Hepatocyte (in vitro differentiated cells): ENCODE measurements at regions not wholly inside any gene's neighbourhood (a gene's known extent, or its start where the extent isn't known, plus 50 kb on each side); places are given as distances from the start of the nearest gene placed in this dataset.

ENCODE experiments used
- EZH2 ChIP-seq: fragments of 200-600 bp; sonication (generic); IDR thresholded peaks from 2 replicates; pipeline ENCODE4 v1.6.1; 2016; ENCODE audit warnings: antibody characterized with exemption, mild to moderate bottlenecking, borderline replicate concordance
- TF ChIP-seq, protein P1 (sequence below): fragments of 200-600 bp; sonication (generic); IDR thresholded peaks from 2 replicates; pipeline ENCODE4 v1.5.1; 2016; ENCODE audit warnings: antibody characterized with exemption, mild to moderate bottlenecking; ENCODE audit not compliant: poor library complexity

DNA sequence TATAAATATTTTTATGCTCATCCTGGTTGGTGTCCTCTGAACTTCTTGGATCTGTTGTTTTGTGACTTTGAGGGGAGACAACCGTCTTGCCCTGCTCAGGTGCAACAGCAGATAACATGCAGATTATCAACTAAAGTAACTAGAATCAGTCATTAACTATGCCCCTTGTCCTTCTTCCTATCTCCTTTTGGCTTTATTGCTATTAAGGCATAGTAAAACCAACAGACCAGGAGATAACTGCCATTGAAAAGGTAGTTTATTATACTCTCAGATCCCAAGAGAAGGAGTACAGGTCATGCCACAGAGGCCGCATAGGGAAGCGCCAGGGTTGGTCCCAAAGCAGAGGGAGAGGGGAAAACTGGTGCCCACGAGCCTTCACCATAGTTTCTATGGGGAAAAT lies 418.2 kb downstream of the GJA1 start:
- TF ChIP-seq, protein P1, sequence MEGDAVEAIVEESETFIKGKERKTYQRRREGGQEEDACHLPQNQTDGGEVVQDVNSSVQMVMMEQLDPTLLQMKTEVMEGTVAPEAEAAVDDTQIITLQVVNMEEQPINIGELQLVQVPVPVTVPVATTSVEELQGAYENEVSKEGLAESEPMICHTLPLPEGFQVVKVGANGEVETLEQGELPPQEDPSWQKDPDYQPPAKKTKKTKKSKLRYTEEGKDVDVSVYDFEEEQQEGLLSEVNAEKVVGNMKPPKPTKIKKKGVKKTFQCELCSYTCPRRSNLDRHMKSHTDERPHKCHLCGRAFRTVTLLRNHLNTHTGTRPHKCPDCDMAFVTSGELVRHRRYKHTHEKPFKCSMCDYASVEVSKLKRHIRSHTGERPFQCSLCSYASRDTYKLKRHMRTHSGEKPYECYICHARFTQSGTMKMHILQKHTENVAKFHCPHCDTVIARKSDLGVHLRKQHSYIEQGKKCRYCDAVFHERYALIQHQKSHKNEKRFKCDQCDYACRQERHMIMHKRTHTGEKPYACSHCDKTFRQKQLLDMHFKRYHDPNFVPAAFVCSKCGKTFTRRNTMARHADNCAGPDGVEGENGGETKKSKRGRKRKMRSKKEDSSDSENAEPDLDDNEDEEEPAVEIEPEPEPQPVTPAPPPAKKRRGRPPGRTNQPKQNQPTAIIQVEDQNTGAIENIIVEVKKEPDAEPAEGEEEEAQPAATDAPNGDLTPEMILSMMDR: no peak
- no peak for TF ChIP-seq EZH2
